ENCODE measurements at regions not wholly inside any gene's neighbourhood (a gene's known extent, or its start where the extent isn't known, plus 50 kb on each side); places are given as distances from the start of the nearest gene placed in this dataset.

DNA sequence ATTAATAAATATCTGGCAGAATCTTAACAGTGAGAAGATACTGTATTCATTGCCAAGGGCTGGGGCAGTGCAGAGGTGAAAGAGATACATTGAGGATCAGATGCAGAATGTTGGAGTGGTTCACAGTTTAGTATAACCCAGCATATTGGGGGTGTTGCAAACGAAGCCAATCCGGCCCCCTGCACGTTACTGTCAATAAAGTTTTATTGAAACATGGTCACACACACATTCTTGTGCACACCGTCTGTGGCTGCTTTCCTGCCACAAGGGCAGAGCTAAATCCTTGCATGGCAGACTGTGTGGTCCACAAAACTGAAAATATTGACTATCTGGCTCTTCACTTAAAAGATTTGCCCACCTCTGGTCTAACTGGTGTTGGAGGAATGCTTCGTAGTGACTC lies 119.7 kb downstream of the SHOX start:
- TF ChIP-seq, protein P1, sequence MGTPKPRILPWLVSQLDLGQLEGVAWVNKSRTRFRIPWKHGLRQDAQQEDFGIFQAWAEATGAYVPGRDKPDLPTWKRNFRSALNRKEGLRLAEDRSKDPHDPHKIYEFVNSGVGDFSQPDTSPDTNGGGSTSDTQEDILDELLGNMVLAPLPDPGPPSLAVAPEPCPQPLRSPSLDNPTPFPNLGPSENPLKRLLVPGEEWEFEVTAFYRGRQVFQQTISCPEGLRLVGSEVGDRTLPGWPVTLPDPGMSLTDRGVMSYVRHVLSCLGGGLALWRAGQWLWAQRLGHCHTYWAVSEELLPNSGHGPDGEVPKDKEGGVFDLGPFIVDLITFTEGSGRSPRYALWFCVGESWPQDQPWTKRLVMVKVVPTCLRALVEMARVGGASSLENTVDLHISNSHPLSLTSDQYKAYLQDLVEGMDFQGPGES (IDR thresholded peaks at IDR 0.05): no peak
- TF ChIP-seq, protein P2, sequence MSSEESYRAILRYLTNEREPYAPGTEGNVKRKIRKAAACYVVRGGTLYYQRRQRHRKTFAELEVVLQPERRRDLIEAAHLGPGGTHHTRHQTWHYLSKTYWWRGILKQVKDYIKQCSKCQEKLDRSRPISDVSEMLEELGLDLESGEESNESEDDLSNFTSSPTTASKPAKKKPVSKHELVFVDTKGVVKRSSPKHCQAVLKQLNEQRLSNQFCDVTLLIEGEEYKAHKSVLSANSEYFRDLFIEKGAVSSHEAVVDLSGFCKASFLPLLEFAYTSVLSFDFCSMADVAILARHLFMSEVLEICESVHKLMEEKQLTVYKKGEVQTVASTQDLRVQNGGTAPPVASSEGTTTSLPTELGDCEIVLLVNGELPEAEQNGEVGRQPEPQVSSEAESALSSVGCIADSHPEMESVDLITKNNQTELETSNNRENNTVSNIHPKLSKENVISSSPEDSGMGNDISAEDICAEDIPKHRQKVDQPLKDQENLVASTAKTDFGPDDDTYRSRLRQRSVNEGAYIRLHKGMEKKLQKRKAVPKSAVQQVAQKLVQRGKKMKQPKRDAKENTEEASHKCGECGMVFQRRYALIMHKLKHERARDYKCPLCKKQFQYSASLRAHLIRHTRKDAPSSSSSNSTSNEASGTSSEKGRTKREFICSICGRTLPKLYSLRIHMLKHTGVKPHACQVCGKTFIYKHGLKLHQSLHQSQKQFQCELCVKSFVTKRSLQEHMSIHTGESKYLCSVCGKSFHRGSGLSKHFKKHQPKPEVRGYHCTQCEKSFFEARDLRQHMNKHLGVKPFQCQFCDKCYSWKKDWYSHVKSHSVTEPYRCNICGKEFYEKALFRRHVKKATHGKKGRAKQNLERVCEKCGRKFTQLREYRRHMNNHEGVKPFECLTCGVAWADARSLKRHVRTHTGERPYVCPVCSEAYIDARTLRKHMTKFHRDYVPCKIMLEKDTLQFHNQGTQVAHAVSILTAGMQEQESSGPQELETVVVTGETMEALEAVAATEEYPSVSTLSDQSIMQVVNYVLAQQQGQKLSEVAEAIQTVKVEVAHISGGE (CRISPR knock-in tag; IDR thresholded peaks at IDR 0.05): no peak
- TF ChIP-seq SMARCA5 (IDR thresholded peaks at IDR 0.05): no peak
- no peak for TF ChIP-seq POLR2A (IDR thresholded peaks at IDR 0.05; ENCODE audit: low read depth, low read length)
- TF ChIP-seq, protein P3, sequence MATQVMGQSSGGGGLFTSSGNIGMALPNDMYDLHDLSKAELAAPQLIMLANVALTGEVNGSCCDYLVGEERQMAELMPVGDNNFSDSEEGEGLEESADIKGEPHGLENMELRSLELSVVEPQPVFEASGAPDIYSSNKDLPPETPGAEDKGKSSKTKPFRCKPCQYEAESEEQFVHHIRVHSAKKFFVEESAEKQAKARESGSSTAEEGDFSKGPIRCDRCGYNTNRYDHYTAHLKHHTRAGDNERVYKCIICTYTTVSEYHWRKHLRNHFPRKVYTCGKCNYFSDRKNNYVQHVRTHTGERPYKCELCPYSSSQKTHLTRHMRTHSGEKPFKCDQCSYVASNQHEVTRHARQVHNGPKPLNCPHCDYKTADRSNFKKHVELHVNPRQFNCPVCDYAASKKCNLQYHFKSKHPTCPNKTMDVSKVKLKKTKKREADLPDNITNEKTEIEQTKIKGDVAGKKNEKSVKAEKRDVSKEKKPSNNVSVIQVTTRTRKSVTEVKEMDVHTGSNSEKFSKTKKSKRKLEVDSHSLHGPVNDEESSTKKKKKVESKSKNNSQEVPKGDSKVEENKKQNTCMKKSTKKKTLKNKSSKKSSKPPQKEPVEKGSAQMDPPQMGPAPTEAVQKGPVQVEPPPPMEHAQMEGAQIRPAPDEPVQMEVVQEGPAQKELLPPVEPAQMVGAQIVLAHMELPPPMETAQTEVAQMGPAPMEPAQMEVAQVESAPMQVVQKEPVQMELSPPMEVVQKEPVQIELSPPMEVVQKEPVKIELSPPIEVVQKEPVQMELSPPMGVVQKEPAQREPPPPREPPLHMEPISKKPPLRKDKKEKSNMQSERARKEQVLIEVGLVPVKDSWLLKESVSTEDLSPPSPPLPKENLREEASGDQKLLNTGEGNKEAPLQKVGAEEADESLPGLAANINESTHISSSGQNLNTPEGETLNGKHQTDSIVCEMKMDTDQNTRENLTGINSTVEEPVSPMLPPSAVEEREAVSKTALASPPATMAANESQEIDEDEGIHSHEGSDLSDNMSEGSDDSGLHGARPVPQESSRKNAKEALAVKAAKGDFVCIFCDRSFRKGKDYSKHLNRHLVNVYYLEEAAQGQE (IDR thresholded peaks at IDR 0.05; ENCODE audit: low read depth, low read length): no peak
